Activated CD4-positive, alpha-beta memory T cell treated with anti-CD3 and anti-CD28 coated beads for 36 hours (primary cell): ENCODE measurements at regions not wholly inside any gene's neighbourhood (a gene's known extent, or its start where the extent isn't known, plus 50 kb on each side); places are given as distances from the start of the nearest gene placed in this dataset.

Experiments
- CTCF ChIA-PET: fragments of 350-600 bp; sonication (Branson Sonifier 250); formaldehyde crosslinking; loops from one replicate; lab custom pipeline; 2021; ENCODE audit warnings: antibody characterized with exemption, inconsistent platforms; lab: Charles Lee
- POLR2A ChIA-PET: fragments of 350-600 bp; sonication (Branson Sonifier 250); formaldehyde crosslinking; loops from one replicate; lab custom pipeline; 2021; ENCODE audit warnings: antibody characterized with exemption; lab: Charles Lee
- DNase-seq: peaks from one replicate; pipeline ENCODE4 v3.0.0-alpha.2; 2020
- H3K27ac Mint-ChIP-seq: one replicate; pipeline ENCODE4 v1.8.0; 2021; ENCODE audit warnings: mixed read lengths
- H3K27me3 Mint-ChIP-seq: one replicate; pipeline ENCODE4 v1.8.0; 2021; ENCODE audit warnings: mixed read lengths
- H3K36me3 Mint-ChIP-seq: one replicate; pipeline ENCODE4 v1.8.0; 2021; ENCODE audit warnings: mixed read lengths
- H3K4me1 Mint-ChIP-seq: one replicate; pipeline ENCODE4 v1.8.0; 2021; ENCODE audit warnings: low read depth, mixed read lengths
- H3K4me3 Mint-ChIP-seq: one replicate; pipeline ENCODE4 v1.8.0; 2021; ENCODE audit warnings: mild to moderate bottlenecking, mixed read lengths
- H3K9me3 Mint-ChIP-seq: one replicate; pipeline ENCODE4 v1.8.0; 2021; ENCODE audit warnings: mixed read lengths
- intact Hi-C: fragments of 100-400 bp; cut with micrococcal nuclease; formaldehyde crosslinking; loops from one replicate; pipeline ENCODE4 v1.15.1; 2023

DNA sequence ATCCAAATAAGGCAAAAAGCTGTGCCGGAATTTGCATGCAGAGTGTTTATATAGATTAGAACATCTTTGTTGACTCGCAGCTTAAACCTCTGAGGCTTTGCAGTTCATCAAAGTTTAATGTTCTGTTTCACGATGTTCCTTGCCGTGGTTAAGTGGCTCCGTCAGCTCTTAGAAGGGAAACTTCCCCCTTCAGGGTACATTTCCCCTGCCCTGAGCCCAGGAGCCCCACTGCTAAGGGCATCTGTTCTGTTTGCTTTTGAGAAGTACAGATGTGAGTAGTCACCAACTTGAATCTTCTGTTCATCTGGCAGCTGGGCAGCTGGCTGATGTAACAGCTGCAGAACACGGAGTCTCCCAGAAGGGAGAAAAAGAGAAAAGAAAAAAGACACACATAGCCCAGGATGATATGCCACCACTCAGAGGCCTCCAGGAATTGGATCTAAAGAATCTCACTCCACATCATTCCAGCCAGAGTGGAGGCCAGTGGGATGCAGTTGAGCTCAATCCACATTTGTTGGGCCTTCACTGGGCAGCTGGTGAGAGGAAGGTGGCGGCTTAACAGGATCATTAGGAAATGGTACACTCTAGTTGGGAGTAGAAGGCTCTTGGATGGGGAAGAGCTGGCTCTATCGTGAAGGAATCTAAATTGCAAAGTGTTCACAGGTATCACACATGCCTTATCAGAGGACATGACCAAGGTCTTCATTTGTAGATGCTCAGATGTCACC, 178.7 kb upstream of the RBPJ start:
- Mint-ChIP-seq H3K4me3 (no peak overlapping the region), H3K36me3 (peaks cover 2% of the 10 kb centered on the region), H3K4me1 (peaks cover 46% of the 10 kb centered on the region), H3K27ac (peak overlapping the region; percentile 74), H3K9me3 (no peaks in the 10 kb centered on the region), H3K27me3 (no peaks in the 10 kb centered on the region)
- peak; percentile 44 for DNase-seq
- ChIA-PET POLR2A (interaction anchor here (1.0 to 1.2 kb wide), 2 partner anchors 8 to 178 kb away, joined by 3 read pairs; partner anchors contain the start of gene RBPJ), CTCF (interaction anchor here (0.6 to 0.7 kb wide), 2 partner anchors 54 to 66 kb away, joined by 3 read pairs; no protein-coding TSS in a partner anchor)
- intact Hi-C loops = no loop called here

DNA sequence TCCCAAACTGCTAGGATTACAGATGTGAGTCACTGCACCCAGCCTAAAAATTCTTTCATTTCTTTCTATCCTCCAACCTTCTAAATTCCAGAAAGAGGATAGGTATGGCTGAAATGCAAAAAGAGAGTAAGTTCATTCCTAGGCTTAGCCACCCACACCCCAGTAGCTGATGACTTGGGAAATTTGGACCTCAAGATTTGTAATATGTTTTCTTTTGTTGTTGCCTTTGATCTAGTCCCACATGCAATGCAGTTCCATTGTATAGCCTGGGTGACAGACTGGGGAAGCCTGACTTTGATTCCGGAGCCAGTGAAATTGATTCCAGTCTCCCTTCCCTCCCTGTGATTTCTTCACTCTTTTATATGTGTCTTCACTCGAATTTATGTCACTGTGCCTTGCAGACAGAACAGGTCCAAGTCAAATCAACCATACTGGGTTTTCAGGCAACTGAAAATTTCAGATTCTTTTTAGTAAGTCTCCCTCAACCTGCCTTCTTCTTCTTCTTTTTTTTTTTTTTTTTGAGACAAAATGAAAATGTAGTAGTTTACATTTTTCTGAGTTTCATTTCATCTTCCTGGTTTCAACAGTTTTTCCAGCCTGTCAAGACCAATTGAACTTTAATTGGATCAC, 176.2 kb upstream of the RBPJ start:
- H3K4me3 Mint-ChIP-seq = peak overlapping the region; percentile 30
- no peaks in the 10 kb centered on the region for H3K27me3 Mint-ChIP-seq
- ChIA-PET POLR2A (interaction anchor here (0.6 to 1.4 kb wide), 6 partner anchors 11 to 729 kb away, joined by 3 to 5 read pairs (median 3); no protein-coding TSS in a partner anchor), CTCF (interaction anchor here (0.6 to 0.8 kb wide), 3 partner anchors 51 to 194 kb away, joined by 3 to 6 read pairs (median 4); no protein-coding TSS in a partner anchor)
- no peaks in the 10 kb centered on the region for H3K9me3 Mint-ChIP-seq
- peaks cover 2% of the 10 kb centered on the region for H3K36me3 Mint-ChIP-seq
- H3K27ac Mint-ChIP-seq = peak overlapping the region; percentile 90
- DNase-seq = no peak
- intact Hi-C loops = loop anchor here (2.0 kb wide), 2 partner anchors 14 to 56 kb away; no protein-coding TSS in a partner anchor
- peaks cover 52% of the 10 kb centered on the region for H3K4me1 Mint-ChIP-seq

DNA sequence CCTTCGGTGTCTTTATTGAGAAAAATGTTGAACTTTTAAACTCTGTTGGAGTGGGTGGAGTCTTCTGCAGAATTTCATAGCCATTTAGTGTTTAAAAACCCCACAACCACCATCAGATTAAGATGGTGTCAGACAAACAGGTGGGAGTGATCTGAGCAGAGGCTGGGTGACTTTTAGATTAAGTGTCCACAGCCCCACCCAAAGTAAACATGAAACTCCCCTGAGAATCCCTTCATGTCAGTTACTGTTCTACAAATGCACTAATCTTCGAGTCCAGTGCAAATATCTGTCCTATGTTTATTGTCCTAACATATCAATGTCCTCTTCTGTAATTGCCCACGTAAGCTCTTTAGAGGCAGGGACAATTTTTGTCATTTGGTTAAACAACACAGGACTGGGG, 175.6 kb upstream of the RBPJ start:
- peaks cover 4% of the 10 kb centered on the region for H3K36me3 Mint-ChIP-seq
- ChIA-PET POLR2A (interaction anchor here (0.6 to 1.4 kb wide), 6 partner anchors 11 to 728 kb away, joined by 3 to 5 read pairs (median 3); no protein-coding TSS in a partner anchor), CTCF (interaction anchor here (0.6 kb wide), 1 partner anchor 194 kb away, joined by 3 read pairs; no protein-coding TSS in a partner anchor)
- intact Hi-C loops = loop anchor here (2.0 kb wide), 2 partner anchors 14 to 56 kb away; no protein-coding TSS in a partner anchor
- peaks cover 53% of the 10 kb centered on the region for H3K4me1 Mint-ChIP-seq
- peak overlapping the region; percentile 90 for H3K27ac Mint-ChIP-seq
- peak overlapping the region; percentile 30 for H3K4me3 Mint-ChIP-seq
- no peaks in the 10 kb centered on the region for H3K27me3 Mint-ChIP-seq
- DNase-seq = no peak
- peaks cover 2% of the 10 kb centered on the region for H3K9me3 Mint-ChIP-seq

DNA sequence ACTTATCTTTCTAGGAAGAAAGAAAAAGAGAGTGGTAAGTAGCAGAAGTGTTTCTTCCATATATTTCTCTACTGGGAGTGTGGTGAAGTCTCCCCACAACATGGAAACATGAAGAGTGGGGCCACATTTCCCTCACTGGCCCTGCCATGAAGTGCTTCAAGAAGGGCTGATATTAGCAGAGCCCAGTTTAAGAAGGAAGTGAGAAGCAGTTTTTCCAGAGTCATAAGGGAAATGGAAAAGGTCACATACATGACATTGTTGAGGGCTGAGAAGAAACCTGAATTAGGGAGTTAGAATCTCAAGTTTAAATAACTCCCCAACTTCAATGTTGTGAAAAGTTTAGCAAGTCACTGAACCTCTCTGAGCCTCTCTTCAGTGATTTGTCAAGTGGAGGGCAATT, 171.9 kb upstream of the RBPJ start:
- Mint-ChIP-seq H3K4me3 (no peak overlapping the region), H3K4me1 (peaks cover 58% of the 10 kb centered on the region), H3K27ac (peak overlapping the region; percentile 34), H3K27me3 (no peaks in the 10 kb centered on the region), H3K36me3 (peaks cover 4% of the 10 kb centered on the region), H3K9me3 (peaks cover 2% of the 10 kb centered on the region)
- CTCF ChIA-PET = no interaction called here
- POLR2A ChIA-PET = no interaction called here
- intact Hi-C loops = no loop called here
- no peak for DNase-seq

DNA sequence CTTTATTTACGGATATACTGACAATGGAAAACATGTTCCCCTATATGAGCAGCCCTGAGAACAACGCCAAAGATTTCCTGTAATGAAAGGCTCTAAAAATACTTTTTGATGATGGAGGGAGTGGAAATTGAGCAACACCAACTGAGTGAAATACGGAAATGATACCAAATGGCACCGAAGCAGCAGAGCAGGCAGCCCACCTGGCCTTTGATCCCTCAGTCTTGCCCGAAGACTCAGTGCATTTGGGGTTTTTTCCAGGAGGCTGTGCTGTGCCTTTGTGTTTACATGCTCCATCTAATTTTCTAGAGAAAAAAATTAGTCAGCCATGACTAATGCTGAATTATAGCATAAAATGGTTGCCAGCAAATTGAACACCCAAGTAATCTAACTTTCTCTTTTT, 169.9 kb upstream of the RBPJ start:
- Mint-ChIP-seq H3K27ac (peak overlapping the region; percentile 87), H3K27me3 (no peaks in the 10 kb centered on the region), H3K36me3 (peaks cover 4% of the 10 kb centered on the region), H3K9me3 (peaks cover 2% of the 10 kb centered on the region), H3K4me3 (no peak overlapping the region), H3K4me1 (peaks cover 47% of the 10 kb centered on the region)
- intact Hi-C loops = loop anchor here (1.0 to 2.0 kb wide), 4 partner anchors 24 to 168 kb away; no protein-coding TSS in a partner anchor
- CTCF ChIA-PET = no interaction called here
- POLR2A ChIA-PET = no interaction called here
- DNase-seq = peak; percentile 79

DNA sequence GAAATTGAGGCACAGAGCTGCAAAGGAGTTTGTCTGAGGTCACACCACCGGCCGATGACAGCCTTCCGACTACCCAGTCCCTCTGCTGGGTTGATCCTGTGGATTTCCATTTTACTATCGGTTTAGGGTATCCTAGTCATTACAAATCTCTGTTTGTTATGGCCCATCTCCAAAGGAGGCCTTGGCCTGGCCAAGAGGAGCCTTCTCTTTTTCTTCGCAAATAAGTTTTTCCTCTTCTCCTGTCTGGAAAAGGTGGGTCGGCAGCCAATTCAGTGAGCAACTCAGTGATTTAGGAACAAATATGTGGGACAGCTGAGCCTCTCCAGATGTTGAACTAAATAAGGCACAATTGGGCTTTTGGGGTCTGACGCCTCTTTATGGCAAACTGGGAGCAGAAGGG, 169.2 kb upstream of the RBPJ start:
- H3K27ac Mint-ChIP-seq = peak overlapping the region; percentile 87
- CTCF ChIA-PET = interaction anchor here (1.0 kb wide), 1 partner anchor 76 kb away, joined by 6 read pairs; no protein-coding TSS in a partner anchor

DNA sequence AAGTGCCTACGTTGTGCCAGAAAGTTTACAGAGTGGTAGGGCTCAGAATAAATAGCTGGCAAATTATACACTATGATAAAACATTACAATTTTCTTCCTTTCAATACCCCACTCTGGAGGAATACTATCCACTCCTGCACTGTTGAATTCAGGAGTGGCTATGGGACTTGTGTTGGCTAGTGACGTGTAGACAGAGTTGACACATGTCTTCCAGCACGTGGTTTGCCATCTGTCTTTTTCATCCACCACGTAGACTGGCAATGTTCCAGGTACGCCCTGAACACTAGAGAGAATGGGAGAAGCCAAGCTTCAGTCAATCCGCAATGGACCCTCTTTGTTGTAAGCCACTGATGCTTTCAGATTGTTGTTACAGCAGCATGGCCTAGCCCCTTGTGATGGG, 168.8 kb upstream of the RBPJ start:
- DNase-seq = no peak
- no peaks in the 10 kb centered on the region for H3K27me3 Mint-ChIP-seq
- H3K36me3 Mint-ChIP-seq = peaks cover 1% of the 10 kb centered on the region
- peaks cover 45% of the 10 kb centered on the region for H3K4me1 Mint-ChIP-seq
- POLR2A ChIA-PET = no interaction called here
- intact Hi-C loops = no loop called here
- peak overlapping the region; percentile 61 for H3K27ac Mint-ChIP-seq
- no peak overlapping the region for H3K4me3 Mint-ChIP-seq
- CTCF ChIA-PET = interaction anchor here (1.0 to 1.2 kb wide), 2 partner anchors 41 to 76 kb away, joined by 3 to 6 read pairs; no protein-coding TSS in a partner anchor
- peaks cover 2% of the 10 kb centered on the region for H3K9me3 Mint-ChIP-seq

More for the DNA sequence above, 169.2 kb upstream of the RBPJ start:
- intact Hi-C loops = loop anchor here (1.0 to 2.0 kb wide), 4 partner anchors 23 to 167 kb away; no protein-coding TSS in a partner anchor
- H3K36me3 Mint-ChIP-seq = peaks cover 2% of the 10 kb centered on the region
- peaks cover 47% of the 10 kb centered on the region for H3K4me1 Mint-ChIP-seq
- peaks cover 2% of the 10 kb centered on the region for H3K9me3 Mint-ChIP-seq
- no peak overlapping the region for H3K4me3 Mint-ChIP-seq
- DNase-seq = no peak
- H3K27me3 Mint-ChIP-seq = no peaks in the 10 kb centered on the region
- POLR2A ChIA-PET = no interaction called here

DNA sequence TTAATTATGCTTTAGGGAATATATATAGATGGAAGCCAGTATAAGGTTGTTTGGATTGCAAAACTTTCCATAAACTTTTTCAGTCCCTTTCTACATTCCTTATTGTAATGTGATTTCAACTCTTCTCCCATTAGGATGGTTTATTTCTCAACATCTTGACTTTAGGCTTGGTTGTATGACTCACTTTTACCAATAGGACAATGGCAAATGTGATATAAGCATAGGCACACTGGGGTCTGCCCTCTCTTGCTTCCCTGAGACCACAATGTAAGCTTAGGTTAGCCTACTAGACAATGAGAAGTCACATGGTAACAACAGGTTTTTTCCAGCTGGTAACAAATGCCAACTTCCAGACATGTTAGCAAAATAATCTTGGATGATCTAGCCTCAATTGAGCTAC, 163.3 kb upstream of the RBPJ start:
- POLR2A ChIA-PET = no interaction called here
- Mint-ChIP-seq H3K9me3 (peaks cover 20% of the 10 kb centered on the region), H3K36me3 (peaks cover 10% of the 10 kb centered on the region), H3K27me3 (no peaks in the 10 kb centered on the region), H3K27ac (no peak overlapping the region), H3K4me3 (no peak overlapping the region), H3K4me1 (peaks cover 29% of the 10 kb centered on the region)
- CTCF ChIA-PET = no interaction called here
- intact Hi-C loops = no loop called here
- no peak for DNase-seq

DNA sequence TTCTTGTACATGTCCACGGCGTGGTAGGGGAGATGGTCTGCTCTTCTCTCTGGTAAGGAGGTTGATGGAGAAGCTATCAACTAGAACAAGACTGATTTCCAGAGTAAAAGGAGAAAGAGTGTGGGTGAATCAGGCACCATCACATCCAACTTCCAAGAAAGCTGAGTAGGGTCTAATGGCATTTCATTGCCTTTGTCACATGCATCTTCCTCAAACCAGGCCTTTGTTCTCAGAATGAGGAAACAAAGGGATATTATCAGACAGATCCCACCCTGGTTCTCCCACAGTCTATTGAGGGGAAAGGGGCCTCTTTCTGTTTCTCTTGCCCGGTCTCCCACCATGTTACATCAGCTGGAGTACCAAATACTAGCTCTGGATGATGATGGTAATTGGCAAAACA, 160.2 kb upstream of the RBPJ start:
- no peak overlapping the region for H3K27ac Mint-ChIP-seq
- no peak for DNase-seq
- no peak overlapping the region for H3K4me3 Mint-ChIP-seq
- H3K27me3 Mint-ChIP-seq = no peaks in the 10 kb centered on the region
- ChIA-PET CTCF (interaction anchor here (0.5 to 2.4 kb wide), 6 partner anchors 71 to 249 kb away, joined by 3 to 6 read pairs (median 4); no protein-coding TSS in a partner anchor), POLR2A (no interaction called here)
- peaks cover 26% of the 10 kb centered on the region for H3K4me1 Mint-ChIP-seq
- H3K9me3 Mint-ChIP-seq = peaks cover 20% of the 10 kb centered on the region
- intact Hi-C loops = no loop called here
- peaks cover 10% of the 10 kb centered on the region for H3K36me3 Mint-ChIP-seq

DNA sequence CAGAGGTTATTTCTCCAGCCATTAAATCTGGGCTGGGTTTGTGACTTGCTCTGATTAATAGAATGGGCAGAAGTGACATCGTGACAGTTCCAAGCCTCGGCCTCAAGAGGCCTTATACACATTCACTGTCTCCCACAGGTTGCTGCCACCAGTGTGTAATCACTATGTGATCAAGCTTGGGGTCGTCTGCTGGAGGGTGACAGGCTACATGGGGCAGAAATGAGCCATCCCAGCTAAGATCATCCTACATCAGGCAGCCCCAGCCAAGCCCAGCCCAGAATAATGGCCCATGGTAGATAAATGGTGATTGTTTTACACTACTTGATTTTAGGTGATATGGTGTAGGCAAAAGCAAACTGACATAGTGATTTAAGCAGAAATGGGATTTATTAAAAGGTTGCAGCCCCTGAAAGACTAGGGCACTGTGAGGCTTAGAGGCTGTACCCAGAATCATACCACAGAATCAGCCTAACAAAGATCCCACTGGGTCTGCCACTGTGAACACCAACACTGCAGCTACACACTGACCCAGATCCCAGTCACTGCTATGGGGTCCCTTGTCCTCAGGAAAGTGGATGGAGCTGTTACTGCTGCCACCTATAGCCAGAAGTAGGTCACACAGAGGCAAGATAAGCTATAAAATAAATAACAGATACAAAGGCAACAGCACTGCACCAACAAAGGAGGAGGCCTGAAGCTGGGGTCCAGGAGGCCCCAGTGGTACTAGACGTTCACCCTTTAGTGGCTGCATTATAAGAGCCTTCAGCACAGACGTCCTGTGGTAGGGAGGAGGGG, 159.6 kb upstream of the RBPJ start:
- Mint-ChIP-seq H3K36me3 (peaks cover 10% of the 10 kb centered on the region), H3K27me3 (no peaks in the 10 kb centered on the region), H3K9me3 (peaks cover 20% of the 10 kb centered on the region), H3K4me1 (peaks cover 21% of the 10 kb centered on the region), H3K4me3 (no peak overlapping the region), H3K27ac (no peak overlapping the region)
- POLR2A ChIA-PET = no interaction called here
- CTCF ChIA-PET = interaction anchor here (0.5 to 2.4 kb wide), 9 partner anchors 14 to 249 kb away, joined by 3 to 6 read pairs (median 3); no protein-coding TSS in a partner anchor
- intact Hi-C loops = no loop called here
- DNase-seq = peak; percentile 37

DNA sequence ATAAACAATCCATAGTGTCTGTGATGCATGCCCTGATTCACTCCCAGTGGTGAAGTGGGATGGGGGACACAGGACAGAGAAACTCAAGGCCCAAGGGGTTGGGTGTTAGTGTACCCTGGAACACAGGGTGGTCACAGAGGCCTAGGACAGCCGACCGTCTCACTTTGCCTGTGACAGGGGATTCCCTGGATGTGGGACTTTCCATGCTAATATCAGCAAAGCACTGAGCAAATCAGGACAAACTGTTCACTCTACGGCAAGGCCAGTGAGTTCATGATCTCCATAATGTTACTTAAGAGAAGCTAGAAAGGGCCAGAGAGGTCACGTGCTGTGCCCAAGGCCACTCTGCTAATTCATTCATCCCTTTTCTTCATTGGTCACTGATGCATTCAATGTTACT, 158.7 kb upstream of the RBPJ start:
- peaks cover 10% of the 10 kb centered on the region for H3K36me3 Mint-ChIP-seq

More for the DNA sequence above, 158.7 kb upstream of the RBPJ start:
- ChIA-PET POLR2A (no interaction called here), CTCF (interaction anchor here (1.3 to 2.4 kb wide), 5 partner anchors 13 to 106 kb away, joined by 3 to 6 read pairs (median 4); no protein-coding TSS in a partner anchor)
- intact Hi-C loops = no loop called here
- Mint-ChIP-seq H3K9me3 (peaks cover 20% of the 10 kb centered on the region), H3K4me3 (no peak overlapping the region), H3K27me3 (no peaks in the 10 kb centered on the region), H3K27ac (no peak overlapping the region), H3K4me1 (peaks cover 21% of the 10 kb centered on the region)
- no peak for DNase-seq
